ENCODE measurements at regions not wholly inside any gene's neighbourhood (a gene's known extent, or its start where the extent isn't known, plus 50 kb on each side); places are given as distances from the start of the nearest gene placed in this dataset.
A peak's percentile ranks its signal among the peaks of the same experiment; 100 is the strongest.
"Not testable (repeated sequence)": the region's sequence is repeated elsewhere in the genome, so short reads cannot be mapped to it uniquely, and the experiment has no call there.

GRCh38 chr16:27600381-27600780, 50.4 kb downstream of the KATNIP start:
- no peak for DNase-seq (ENCODE audit: low read depth in 2 of 2)

GRCh38 chr16:27602103-27602502, 52.2 kb downstream of the KATNIP start:
- no peak for DNase-seq (ENCODE audit: low read depth in 2 of 2)

- peak in 1 of 2 experiments; percentile 2 for DNase-seq (ENCODE audit: low read depth in 2 of 2)
These were observed 55.7 kb downstream of the KATNIP start for GRCh38 chr16:27605500-27606106.

GRCh38 chr16:27611340-27611739, 61.4 kb downstream of the KATNIP start:
- no peak for DNase-seq (ENCODE audit: low read depth in 2 of 2)

- DNase-seq (ENCODE audit: low read depth in 2 of 2): no peak
These were observed 63.4 kb downstream of the KATNIP start for GRCh38 chr16:27613238-27613791.

GRCh38 chr16:27617665-27618064, 67.7 kb downstream of the KATNIP start:
- DNase-seq (ENCODE audit: low read depth in 2 of 2): no peak

GRCh38 chr16:27618165-27618564, 68.2 kb downstream of the KATNIP start:
- DNase-seq (ENCODE audit: low read depth in 2 of 2): no peak

- DNase-seq (ENCODE audit: low read depth in 2 of 2): no peak
These were observed 68.8 kb downstream of the KATNIP start for GRCh38 chr16:27618606-27619327.

- DNase-seq (ENCODE audit: low read depth in 2 of 2): no peak
These were observed 70.6 kb downstream of the KATNIP start for GRCh38 chr16:27620541-27620940.

GRCh38 chr16:27624154-27625049, 74.5 kb downstream of the KATNIP start:
- DNase-seq (ENCODE audit: low read depth in 2 of 2): no peak

- no peak for DNase-seq (ENCODE audit: low read depth in 2 of 2)
These were observed 75.2 kb downstream of the KATNIP start for GRCh38 chr16:27625050-27625697.

GRCh38 chr16:27627136-27627535, 77.2 kb downstream of the KATNIP start:
- DNase-seq (ENCODE audit: low read depth in 2 of 2): no peak

GRCh38 chr16:27628241-27628942, 78.4 kb downstream of the KATNIP start:
- DNase-seq (ENCODE audit: low read depth in 2 of 2): no peak

- not testable (repeated sequence) for DNase-seq (ENCODE audit: low read depth in 2 of 2)
These were observed 79.1 kb downstream of the KATNIP start for GRCh38 chr16:27628943-27629462.

GRCh38 chr16:27632216-27632615, 82.3 kb downstream of the KATNIP start:
- no peak for DNase-seq (ENCODE audit: low read depth in 2 of 2)

GRCh38 chr16:27633221-27633620, 83.3 kb downstream of the KATNIP start:
- no peak for DNase-seq (ENCODE audit: low read depth in 2 of 2)

- DNase-seq (ENCODE audit: low read depth in 2 of 2): no peak
These were observed 83.8 kb downstream of the KATNIP start for GRCh38 chr16:27633721-27634120.

- no peak for DNase-seq (ENCODE audit: low read depth in 2 of 2)
These were observed 84.8 kb downstream of the KATNIP start for GRCh38 chr16:27634779-27635178.

- DNase-seq (ENCODE audit: low read depth in 2 of 2): no peak
These were observed 86.7 kb downstream of the KATNIP start for GRCh38 chr16:27636453-27637240.
